IPS-18a (cell line): ENCODE measurements at regions not wholly inside any gene's neighbourhood (a gene's known extent, or its start where the extent isn't known, plus 50 kb on each side); places are given as distances from the start of the nearest gene placed in this dataset.
"Not testable (repeated sequence)": the region's sequence is repeated elsewhere in the genome, so short reads cannot be mapped to it uniquely, and the experiment has no call there.

ENCODE experiments used
- H3K27ac ChIP-seq: one replicate; pipeline ENCODE4 v1.5.1; 2013; ENCODE audit warnings: low read length
- H3K27me3 ChIP-seq: one replicate; pipeline ENCODE4 v1.6.1; 2013; ENCODE audit warnings: mild to moderate bottlenecking, low read length; ENCODE audit not compliant: control insufficient read depth, insufficient read depth
- H3K36me3 ChIP-seq: one replicate; pipeline ENCODE4 v1.6.1; 2013; ENCODE audit warnings: low read depth, low read length; ENCODE audit not compliant: control insufficient read depth
- H3K4me1 ChIP-seq: one replicate; pipeline ENCODE4 v1.6.1; 2013; ENCODE audit warnings: low read depth, low read length; ENCODE audit not compliant: control insufficient read depth
- H3K4me3 ChIP-seq: one replicate; pipeline ENCODE4 v1.5.1; 2013; ENCODE audit warnings: low read length
- H3K9ac ChIP-seq: one replicate; pipeline ENCODE4 v1.6.1; 2013; ENCODE audit warnings: mild to moderate bottlenecking, low read length, moderate library complexity
- H3K9me3 ChIP-seq: one replicate; pipeline ENCODE4 v1.6.1; 2013; ENCODE audit warnings: low read depth, low read length; ENCODE audit not compliant: control insufficient read depth

DNA sequence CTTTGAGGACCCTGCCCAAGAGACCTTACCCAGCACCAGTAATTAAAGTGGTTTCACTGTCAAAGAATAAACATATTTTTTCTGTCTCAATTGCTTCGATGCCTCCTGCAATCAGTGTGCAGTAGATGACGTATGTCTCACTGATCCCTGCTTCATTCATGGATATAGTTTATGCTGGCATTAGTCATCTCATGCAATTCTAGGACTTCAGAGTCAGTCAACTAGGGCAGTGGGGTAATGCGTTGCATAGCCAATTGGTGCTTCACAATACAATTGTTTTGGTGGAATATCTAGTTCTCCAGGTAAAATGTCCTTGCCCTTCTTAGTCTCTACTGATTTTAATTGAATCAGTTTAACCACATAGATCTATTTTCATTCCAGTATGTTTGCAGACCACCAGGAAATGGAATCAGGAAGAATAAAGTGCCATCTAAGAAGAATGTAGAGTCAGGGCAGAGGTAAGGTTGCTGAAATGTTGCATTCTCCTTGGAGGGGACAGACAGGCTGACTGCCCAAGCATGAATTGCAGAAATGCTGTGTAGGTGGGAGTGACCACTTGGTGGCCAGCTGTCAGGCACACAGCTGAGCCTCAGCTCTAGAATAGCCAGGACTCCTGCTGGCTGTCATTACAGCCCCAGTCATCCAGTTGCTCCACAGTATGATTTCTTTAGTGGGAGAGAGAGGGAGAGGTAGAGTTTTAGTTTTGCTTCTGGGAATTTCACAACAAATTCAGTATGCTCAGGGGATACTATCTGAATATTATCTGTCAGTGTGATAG lies 73.5 kb upstream of the MEGF10 start:
- Histone ChIP-seq H3K36me3 (no peaks in the 10 kb centered on the region), H3K4me1 (no peaks in the 10 kb centered on the region), H3K9me3 (no peaks in the 10 kb centered on the region), H3K27me3 (no peaks in the 10 kb centered on the region), H3K27ac (no peak overlapping the region), H3K4me3 (no peak overlapping the region), H3K9ac (no peak overlapping the region)

GRCh38 chr5:127221936-127222335 lies 68.7 kb upstream of the MEGF10 start:
- not testable (repeated sequence) for H3K27me3 ChIP-seq, H3K4me3 ChIP-seq, H3K9ac ChIP-seq, H3K36me3 ChIP-seq, H3K4me1 ChIP-seq, H3K27ac ChIP-seq, H3K9me3 ChIP-seq

- not testable (repeated sequence) for H3K9ac ChIP-seq, H3K4me1 ChIP-seq, H3K4me3 ChIP-seq, H3K9me3 ChIP-seq, H3K27ac ChIP-seq, H3K36me3 ChIP-seq, H3K27me3 ChIP-seq
Observed at GRCh38 chr5:127222571-127223156, 67.9 kb upstream of the MEGF10 start.

DNA sequence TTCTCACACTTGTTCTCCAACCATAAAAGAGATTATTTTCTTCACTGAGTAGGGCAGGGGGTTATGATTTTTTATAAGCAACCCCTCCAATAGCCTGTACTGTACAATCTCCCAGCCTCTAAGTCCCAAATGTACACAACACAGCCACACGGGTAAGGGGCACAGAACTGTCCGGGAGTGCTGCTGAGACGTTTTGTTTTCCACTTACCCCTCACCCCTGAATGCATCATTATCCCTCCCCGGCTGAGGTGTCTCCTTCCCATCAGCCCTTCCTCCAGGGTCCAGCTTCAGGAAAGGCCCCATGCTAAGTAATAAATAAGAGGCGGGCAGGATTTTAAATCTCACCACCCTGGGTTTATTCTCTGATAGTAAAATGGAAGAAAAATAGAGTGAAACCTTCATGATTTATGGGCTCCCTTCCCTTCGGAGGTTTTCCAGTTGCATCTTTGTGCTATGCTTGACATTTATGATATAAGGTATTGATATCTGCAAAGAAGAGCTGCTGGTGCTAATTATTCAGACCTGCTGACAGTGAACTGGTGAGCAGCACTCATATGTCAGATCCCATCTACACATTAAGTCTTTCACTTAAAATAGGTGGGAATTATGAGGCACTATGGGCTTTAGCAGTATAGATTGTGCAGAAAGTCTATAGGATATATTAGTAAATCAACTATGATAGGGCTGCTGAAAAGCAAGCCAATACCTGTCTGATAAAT lies 67.2 kb upstream of the MEGF10 start:
- H3K9ac ChIP-seq = no peak overlapping the region
- peaks cover under 1% of the 10 kb centered on the region for H3K4me1 ChIP-seq
- no peaks in the 10 kb centered on the region for H3K36me3 ChIP-seq
- no peak overlapping the region for H3K4me3 ChIP-seq
- no peak overlapping the region for H3K27ac ChIP-seq
- peaks cover 8% of the 10 kb centered on the region for H3K27me3 ChIP-seq
- no peaks in the 10 kb centered on the region for H3K9me3 ChIP-seq

GRCh38 chr5:127227881-127228280 lies 62.7 kb upstream of the MEGF10 start:
- H3K36me3 ChIP-seq = no peaks in the 10 kb centered on the region
- no peaks in the 10 kb centered on the region for H3K9me3 ChIP-seq
- H3K4me3 ChIP-seq = no peak overlapping the region
- H3K27ac ChIP-seq = no peak overlapping the region
- H3K4me1 ChIP-seq = peaks cover 6% of the 10 kb centered on the region
- H3K27me3 ChIP-seq = peaks cover 27% of the 10 kb centered on the region
- H3K9ac ChIP-seq = no peak overlapping the region

GRCh38 chr5:127228540-127229184 lies 61.9 kb upstream of the MEGF10 start:
- Histone ChIP-seq H3K9me3 (no peaks in the 10 kb centered on the region), H3K36me3 (no peaks in the 10 kb centered on the region), H3K27ac (no peak overlapping the region), H3K27me3 (peaks cover 27% of the 10 kb centered on the region), H3K4me3 (peak overlapping the region; percentile 54), H3K4me1 (peaks cover 6% of the 10 kb centered on the region), H3K9ac (no peak overlapping the region)

GRCh38 chr5:127229185-127229889 lies 61.3 kb upstream of the MEGF10 start:
- no peaks in the 10 kb centered on the region for H3K36me3 ChIP-seq
- H3K9ac ChIP-seq = no peak overlapping the region
- no peaks in the 10 kb centered on the region for H3K9me3 ChIP-seq
- H3K4me1 ChIP-seq = peaks cover 6% of the 10 kb centered on the region
- peak overlapping the region; percentile 54 for H3K4me3 ChIP-seq
- peaks cover 27% of the 10 kb centered on the region for H3K27me3 ChIP-seq
- H3K27ac ChIP-seq = no peak overlapping the region

DNA sequence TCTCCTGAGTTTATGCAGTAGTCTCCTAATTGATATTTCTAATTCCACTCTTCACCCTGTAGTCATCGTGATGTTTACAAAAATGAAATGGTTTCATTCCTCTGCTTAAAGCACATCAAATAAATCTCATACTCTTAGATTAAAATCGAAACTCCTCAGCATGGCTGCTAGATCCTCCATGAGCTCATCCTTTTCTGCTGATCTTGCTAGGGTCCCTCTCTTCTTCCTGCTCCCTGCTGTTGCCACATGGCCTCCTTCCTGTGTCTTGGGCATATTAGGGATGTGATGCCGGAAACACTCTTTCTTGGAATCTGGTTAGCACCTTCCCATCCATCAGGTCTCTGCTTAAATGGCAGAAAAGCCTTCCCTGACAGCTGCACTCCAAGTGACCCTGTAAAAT lies 59.5 kb upstream of the MEGF10 start:
- H3K36me3 ChIP-seq = no peaks in the 10 kb centered on the region
- H3K4me3 ChIP-seq = no peak overlapping the region
- no peaks in the 10 kb centered on the region for H3K9me3 ChIP-seq
- peaks cover 6% of the 10 kb centered on the region for H3K4me1 ChIP-seq
- H3K27ac ChIP-seq = no peak overlapping the region
- H3K27me3 ChIP-seq = peaks cover 27% of the 10 kb centered on the region
- no peak overlapping the region for H3K9ac ChIP-seq

DNA sequence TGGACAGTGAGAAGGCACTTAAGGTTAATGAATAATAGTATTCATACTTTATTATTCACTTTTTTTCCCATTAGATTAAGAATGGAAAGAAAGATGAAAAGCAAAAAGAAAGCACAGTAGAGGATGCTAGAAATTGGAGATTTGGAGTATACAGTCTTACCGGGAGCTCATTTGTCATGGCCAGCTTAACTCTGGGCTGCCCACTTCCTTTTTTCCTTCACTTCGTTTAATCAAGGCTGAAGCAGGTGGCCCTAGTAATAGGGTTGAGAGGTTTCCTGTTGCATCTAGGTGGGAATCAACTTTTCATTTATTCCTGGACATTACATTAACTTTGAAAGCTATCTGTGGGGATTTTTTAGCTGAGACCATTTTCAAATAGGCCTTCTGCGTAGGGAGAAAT lies 57.0 kb upstream of the MEGF10 start:
- H3K9me3 ChIP-seq = no peaks in the 10 kb centered on the region
- no peak overlapping the region for H3K27ac ChIP-seq
- H3K4me3 ChIP-seq = no peak overlapping the region
- peaks cover 3% of the 10 kb centered on the region for H3K4me1 ChIP-seq
- H3K36me3 ChIP-seq = no peaks in the 10 kb centered on the region
- H3K9ac ChIP-seq = no peak overlapping the region
- peaks cover 17% of the 10 kb centered on the region for H3K27me3 ChIP-seq

GRCh38 chr5:127235136-127235535 lies 55.5 kb upstream of the MEGF10 start:
- Histone ChIP-seq H3K4me3 (no peak overlapping the region), H3K9me3 (no peaks in the 10 kb centered on the region), H3K36me3 (no peaks in the 10 kb centered on the region)

GRCh38 chr5:127236254-127236653 lies 54.3 kb upstream of the MEGF10 start:
- Histone ChIP-seq H3K36me3 (no peaks in the 10 kb centered on the region), H3K27ac (no peak overlapping the region), H3K4me3 (no peak overlapping the region), H3K9me3 (no peaks in the 10 kb centered on the region), H3K27me3 (no peaks in the 10 kb centered on the region), H3K9ac (no peak overlapping the region), H3K4me1 (peaks cover 4% of the 10 kb centered on the region)

More at GRCh38 chr5:127235136-127235535, 55.5 kb upstream of the MEGF10 start:
- no peak overlapping the region for H3K9ac ChIP-seq
- H3K27ac ChIP-seq = no peak overlapping the region
- H3K4me1 ChIP-seq = peaks cover 4% of the 10 kb centered on the region
- peaks cover 3% of the 10 kb centered on the region for H3K27me3 ChIP-seq
